EH (cell line): ENCODE measurements at regions not wholly inside any gene's neighbourhood (a gene's known extent, or its start where the extent isn't known, plus 50 kb on each side); places are given as distances from the start of the nearest gene placed in this dataset.
"Not testable (repeated sequence)": the region's sequence is repeated elsewhere in the genome, so short reads cannot be mapped to it uniquely, and the experiment has no call there.

ENCODE experiments used
- DNase-seq: peaks from one replicate; pipeline ENCODE4 v3.0.0-alpha.2; 2015; ENCODE audit warnings: low read depth

GRCh38 chr15:87477026-87477425 lies 779.5 kb downstream of the NTRK3 start:
- no peak for DNase-seq

GRCh38 chr15:87470923-87471322 lies 785.6 kb downstream of the NTRK3 start:
- no peak for DNase-seq

GRCh38 chr15:87463956-87464355 lies 792.6 kb downstream of the NTRK3 start:
- not testable (repeated sequence) for DNase-seq

GRCh38 chr15:87461631-87462030 lies 794.9 kb downstream of the NTRK3 start:
- peak; percentile 10 for DNase-seq

GRCh38 chr15:87454860-87455259 lies 801.7 kb downstream of the NTRK3 start:
- no peak for DNase-seq

- DNase-seq = no peak
These were observed 806.2 kb downstream of the NTRK3 start for GRCh38 chr15:87450314-87450713.

- no peak for DNase-seq
These were observed 817.4 kb downstream of the NTRK3 start for GRCh38 chr15:87439090-87439489.

- DNase-seq = no peak
These were observed 822.7 kb downstream of the NTRK3 start for GRCh38 chr15:87433871-87434270.

- no peak for DNase-seq
These were observed 826.8 kb downstream of the NTRK3 start for GRCh38 chr15:87429754-87430153.

GRCh38 chr15:87420017-87420416 lies 836.5 kb downstream of the NTRK3 start:
- no peak for DNase-seq

GRCh38 chr15:87419344-87419743 lies 837.2 kb downstream of the NTRK3 start:
- peak; percentile 48 for DNase-seq

- peak; percentile 44 for DNase-seq
These were observed 839.8 kb downstream of the NTRK3 start for GRCh38 chr15:87416591-87417257.

GRCh38 chr15:87408902-87409301 lies 847.6 kb downstream of the NTRK3 start:
- DNase-seq = no peak

- no peak for DNase-seq
These were observed 852.6 kb downstream of the NTRK3 start for GRCh38 chr15:87403973-87404372.

GRCh38 chr15:87401973-87402372 lies 854.6 kb downstream of the NTRK3 start:
- no peak for DNase-seq

- no peak for DNase-seq
These were observed 861.9 kb downstream of the NTRK3 start for GRCh38 chr15:87394676-87395075.

GRCh38 chr15:87387766-87388165 lies 868.8 kb downstream of the NTRK3 start:
- peak; percentile 5 for DNase-seq

GRCh38 chr15:87374339-87374738 lies 882.2 kb downstream of the NTRK3 start:
- DNase-seq = no peak

GRCh38 chr15:87369269-87369668 lies 887.3 kb downstream of the NTRK3 start:
- peak; percentile 97 for DNase-seq

GRCh38 chr15:87368511-87368910 lies 888.0 kb downstream of the NTRK3 start:
- no peak for DNase-seq

- peak; percentile 87 for DNase-seq
These were observed 891.4 kb downstream of the NTRK3 start for GRCh38 chr15:87365186-87365585.

- no peak for DNase-seq
These were observed 894.0 kb downstream of the NTRK3 start for GRCh38 chr15:87362531-87362930.

- DNase-seq = no peak
These were observed 898.8 kb downstream of the NTRK3 start for GRCh38 chr15:87357637-87358313.

- DNase-seq = no peak
These were observed 900.6 kb downstream of the NTRK3 start for GRCh38 chr15:87355946-87356345.
